ENCODE measurements at regions not wholly inside any gene's neighbourhood (a gene's known extent, or its start where the extent isn't known, plus 50 kb on each side); places are given as distances from the start of the nearest gene placed in this dataset.

DNA sequence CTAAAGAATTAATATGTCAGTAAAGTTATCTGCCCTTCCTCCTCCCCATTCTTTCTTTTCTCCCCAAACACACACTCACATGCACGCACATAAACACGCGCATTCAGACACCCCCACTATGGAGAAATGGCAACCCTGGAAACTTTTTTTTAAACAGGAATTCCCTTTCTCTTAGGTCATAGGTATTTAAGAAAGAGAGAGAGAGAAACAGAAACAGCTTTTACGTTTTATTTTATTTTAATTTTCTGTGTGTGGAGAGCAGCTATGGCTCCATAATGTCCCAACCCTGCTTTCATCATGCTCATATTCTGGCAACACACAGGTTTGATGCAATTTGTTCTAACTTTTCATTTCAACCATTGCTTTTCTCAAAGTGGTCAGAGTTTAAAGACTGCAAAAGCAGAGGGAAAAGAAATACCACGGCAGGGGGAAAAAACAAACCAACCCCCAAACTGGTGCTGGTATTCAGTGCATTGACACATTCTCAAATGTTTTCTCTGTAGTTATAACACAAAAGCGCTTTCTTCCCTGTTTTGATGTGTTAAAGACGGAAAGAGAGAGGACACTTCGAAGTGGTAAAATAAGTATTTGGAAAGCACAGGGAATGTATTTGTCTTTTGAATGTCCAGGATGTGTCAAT, 126.0 kb upstream of the TMEM161B start:
- TF ChIP-seq, protein P1, sequence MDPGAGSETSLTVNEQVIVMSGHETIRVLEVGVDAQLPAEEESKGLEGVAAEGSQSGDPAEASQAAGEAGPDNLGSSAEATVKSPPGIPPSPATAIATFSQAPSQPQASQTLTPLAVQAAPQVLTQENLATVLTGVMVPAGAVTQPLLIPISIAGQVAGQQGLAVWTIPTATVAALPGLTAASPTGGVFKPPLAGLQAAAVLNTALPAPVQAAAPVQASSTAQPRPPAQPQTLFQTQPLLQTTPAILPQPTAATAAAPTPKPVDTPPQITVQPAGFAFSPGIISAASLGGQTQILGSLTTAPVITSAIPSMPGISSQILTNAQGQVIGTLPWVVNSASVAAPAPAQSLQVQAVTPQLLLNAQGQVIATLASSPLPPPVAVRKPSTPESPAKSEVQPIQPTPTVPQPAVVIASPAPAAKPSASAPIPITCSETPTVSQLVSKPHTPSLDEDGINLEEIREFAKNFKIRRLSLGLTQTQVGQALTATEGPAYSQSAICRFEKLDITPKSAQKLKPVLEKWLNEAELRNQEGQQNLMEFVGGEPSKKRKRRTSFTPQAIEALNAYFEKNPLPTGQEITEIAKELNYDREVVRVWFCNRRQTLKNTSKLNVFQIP (CRISPR knock-in tag; IDR thresholded peaks at IDR 0.05; ENCODE audit: borderline replicate concordance, low read depth): no peak
- TF ChIP-seq SNAI2 (CRISPR knock-in tag; IDR thresholded peaks at IDR 0.05) (no peak), ZNF70 (CRISPR knock-in tag; IDR thresholded peaks at IDR 0.05) (no peak)
- TF ChIP-seq, protein P2, sequence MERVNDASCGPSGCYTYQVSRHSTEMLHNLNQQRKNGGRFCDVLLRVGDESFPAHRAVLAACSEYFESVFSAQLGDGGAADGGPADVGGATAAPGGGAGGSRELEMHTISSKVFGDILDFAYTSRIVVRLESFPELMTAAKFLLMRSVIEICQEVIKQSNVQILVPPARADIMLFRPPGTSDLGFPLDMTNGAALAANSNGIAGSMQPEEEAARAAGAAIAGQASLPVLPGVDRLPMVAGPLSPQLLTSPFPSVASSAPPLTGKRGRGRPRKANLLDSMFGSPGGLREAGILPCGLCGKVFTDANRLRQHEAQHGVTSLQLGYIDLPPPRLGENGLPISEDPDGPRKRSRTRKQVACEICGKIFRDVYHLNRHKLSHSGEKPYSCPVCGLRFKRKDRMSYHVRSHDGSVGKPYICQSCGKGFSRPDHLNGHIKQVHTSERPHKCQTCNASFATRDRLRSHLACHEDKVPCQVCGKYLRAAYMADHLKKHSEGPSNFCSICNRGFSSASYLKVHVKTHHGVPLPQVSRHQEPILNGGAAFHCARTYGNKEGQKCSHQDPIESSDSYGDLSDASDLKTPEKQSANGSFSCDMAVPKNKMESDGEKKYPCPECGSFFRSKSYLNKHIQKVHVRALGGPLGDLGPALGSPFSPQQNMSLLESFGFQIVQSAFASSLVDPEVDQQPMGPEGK (CRISPR knock-in tag; IDR thresholded peaks at IDR 0.05; ENCODE audit: borderline replicate concordance): no peak
- TF ChIP-seq, protein P3, sequence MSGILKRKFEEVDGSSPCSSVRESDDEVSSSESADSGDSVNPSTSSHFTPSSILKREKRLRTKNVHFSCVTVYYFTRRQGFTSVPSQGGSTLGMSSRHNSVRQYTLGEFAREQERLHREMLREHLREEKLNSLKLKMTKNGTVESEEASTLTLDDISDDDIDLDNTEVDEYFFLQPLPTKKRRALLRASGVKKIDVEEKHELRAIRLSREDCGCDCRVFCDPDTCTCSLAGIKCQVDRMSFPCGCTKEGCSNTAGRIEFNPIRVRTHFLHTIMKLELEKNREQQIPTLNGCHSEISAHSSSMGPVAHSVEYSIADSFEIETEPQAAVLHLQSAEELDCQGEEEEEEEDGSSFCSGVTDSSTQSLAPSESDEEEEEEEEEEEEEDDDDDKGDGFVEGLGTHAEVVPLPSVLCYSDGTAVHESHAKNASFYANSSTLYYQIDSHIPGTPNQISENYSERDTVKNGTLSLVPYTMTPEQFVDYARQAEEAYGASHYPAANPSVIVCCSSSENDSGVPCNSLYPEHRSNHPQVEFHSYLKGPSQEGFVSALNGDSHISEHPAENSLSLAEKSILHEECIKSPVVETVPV (CRISPR knock-in tag; IDR thresholded peaks at IDR 0.05): no peak
